SK-N-SH (cell line): ENCODE measurements at regions not wholly inside any gene's neighbourhood (a gene's known extent, or its start where the extent isn't known, plus 50 kb on each side); places are given as distances from the start of the nearest gene placed in this dataset.

Experiments used
- CTCF ChIA-PET: fragments of 300-600, 350-600 bp; formaldehyde crosslinking; extraction: SDS; loops from one replicate; lab custom pipeline; 2021; lab: Yijun Ruan, JAX
- POLR2A ChIA-PET: fragments of 350-600 bp; sonication (Branson Sonifier 250); formaldehyde crosslinking; extraction: SDS; loops from one replicate; lab custom pipeline; 2020; ENCODE audit warnings: antibody characterized with exemption, inconsistent platforms; lab: Yijun Ruan, JAX
- DNase-seq: peaks from one replicate; pipeline ENCODE4 v3.0.0; 2012
- H2AFZ ChIP-seq: fragments of 200-600 bp; sonication (generic); 2 replicates; pipeline ENCODE4 v1.8.1; 2016; ENCODE audit warnings: antibody characterized with exemption, mild to moderate bottlenecking, low read depth
- H3F3A ChIP-seq: fragments of 200-600 bp; sonication (generic); replicated peaks from 2 replicates; pipeline ENCODE3; 2016; ENCODE audit warnings: antibody characterized with exemption, mild to moderate bottlenecking; ENCODE audit not compliant: insufficient read depth
- H3K27ac ChIP-seq, 2 experiments: fragments of 200-500 bp in 1 of 2; fragments of 200-600 bp in 1 of 2; sonication (Bioruptor generic) in 1 of 2; sonication (generic), shearing (Covaris generic) in 1 of 2; 2 replicates each; pipeline versions ENCODE4 v1.5.1 to v1.6.1; 2014 to 2016; ENCODE audit warnings: low read depth in 2 of 2, inconsistent platforms in 1 of 2, low read length in 1 of 2, mild to moderate bottlenecking in 1 of 2, mixed read lengths in 1 of 2
- H3K27me3 ChIP-seq: fragments of 200-600 bp; sonication (generic), shearing (Covaris generic); 2 replicates; pipeline ENCODE4 v1.6.1; 2016; ENCODE audit warnings: mixed run types; ENCODE audit not compliant: insufficient read depth
- H3K36me3 ChIP-seq, 2 experiments: fragments of 200-500 bp in 1 of 2; fragments of 200-600 bp in 1 of 2; sonication (Bioruptor generic) in 1 of 2; sonication (generic) in 1 of 2; replicated peaks in 1 of 2; 2 replicates each; pipeline versions ENCODE3 to v1.5.1; 2014 to 2016; ENCODE audit warnings: low read length in 1 of 2, mild to moderate bottlenecking in 1 of 2; ENCODE audit not compliant: insufficient read depth in 2 of 2, control insufficient read depth in 1 of 2
- H3K4me1 ChIP-seq, 2 experiments: fragments of 200-500 bp in 1 of 2; fragments of 200-600 bp in 1 of 2; sonication (Bioruptor generic) in 1 of 2; sonication (generic), shearing (Covaris generic) in 1 of 2; 2 replicates each; pipeline versions ENCODE4 v1.5.1 to v1.6.1; 2014 to 2016; ENCODE audit warnings: low read depth in 1 of 2, low read length in 1 of 2, mixed run types in 1 of 2; ENCODE audit not compliant: insufficient read depth in 2 of 2, control insufficient read depth in 1 of 2
- H3K4me2 ChIP-seq: fragments of 200-600 bp; sonication (generic), shearing (Covaris generic); 2 replicates; pipeline ENCODE4 v1.6.1; 2017; ENCODE audit warnings: mixed run types
- H3K4me3 ChIP-seq, 2 experiments: fragments of 200-500 bp in 1 of 2; fragments of 200-600 bp in 1 of 2; sonication (Bioruptor generic) in 1 of 2; sonication (generic), shearing (Covaris generic) in 1 of 2; 2 replicates each; pipeline versions ENCODE4 v1.5.1 to v1.8.1; 2014 to 2016; ENCODE audit warnings: low read depth in 2 of 2, inconsistent platforms in 1 of 2, low read length in 1 of 2, mild to moderate bottlenecking in 1 of 2, mixed read lengths in 1 of 2, moderate library complexity in 1 of 2
- H3K79me2 ChIP-seq: fragments of 200-600 bp; sonication (generic); 2 replicates; pipeline ENCODE4 v1.8.1; 2017; ENCODE audit warnings: mild to moderate bottlenecking; ENCODE audit not compliant: insufficient read depth
- H3K9ac ChIP-seq: fragments of 200-600 bp; sonication (generic); 2 replicates; pipeline ENCODE4 v1.6.1; 2017; ENCODE audit warnings: mixed run types
- H3K9me2 ChIP-seq: fragments of 200-600 bp; sonication (generic); 2 replicates; pipeline ENCODE4 v1.6.1; 2017; ENCODE audit warnings: mixed run types
- H3K9me3 ChIP-seq: fragments of 200-600 bp; sonication (generic); 2 replicates; pipeline ENCODE4 v1.6.1; 2017; ENCODE audit warnings: mixed run types, mild to moderate bottlenecking, moderate library complexity
- H4K20me1 ChIP-seq: fragments of 200-600 bp; sonication (generic); 2 replicates; pipeline ENCODE4 v1.6.1; 2017; ENCODE audit warnings: mild to moderate bottlenecking, mixed run types; ENCODE audit not compliant: insufficient read depth
- CHD2 ChIP-seq: fragments of 150-350 bp; IDR thresholded peaks from 2 replicates; pipeline ENCODE4 v1.6.1; 2018; ENCODE audit warnings: low read length; ENCODE audit not compliant: partially characterized antibody
- CTCF ChIP-seq: fragments of 200-600 bp; sonication (generic); IDR thresholded peaks from 2 replicates; pipeline ENCODE4 v1.6.1; 2017; ENCODE audit warnings: antibody characterized with exemption, mild to moderate bottlenecking, moderate library complexity
- EZH2phosphoT487 ChIP-seq: fragments of 200-600 bp; sonication (generic); IDR thresholded peaks from 2 replicates; pipeline ENCODE4 v1.6.1; 2017; ENCODE audit warnings: low read depth, mixed run types, mild to moderate bottlenecking, antibody characterized with exemption, moderate library complexity, borderline replicate concordance
- FOXJ3 ChIP-seq: sonication (generic); formaldehyde crosslinking; IDR thresholded peaks from 2 replicates; pipeline ENCODE4 v1.5.1; 2020; ENCODE audit warnings: mild to moderate bottlenecking, missing genetic modification reagents
- FOXM1 ChIP-seq: IDR thresholded peaks from 2 replicates; pipeline ENCODE4 v1.4.0; 2012; ENCODE audit warnings: low read depth, mild to moderate bottlenecking
- GABPA ChIP-seq: IDR thresholded peaks from 2 replicates; pipeline ENCODE4 v1.4.0; 2012; ENCODE audit warnings: low read depth, mild to moderate bottlenecking
- GATA2 ChIP-seq: sonication (generic); formaldehyde crosslinking; IDR thresholded peaks from 2 replicates; pipeline ENCODE4 v1.5.0; 2020; ENCODE audit warnings: mild to moderate bottlenecking, missing genetic modification reagents
- JUND ChIP-seq: IDR thresholded peaks from 2 replicates; pipeline ENCODE4 v1.4.0; 2012
- MEF2A ChIP-seq: IDR thresholded peaks from 2 replicates; pipeline ENCODE4 v1.4.0; 2012; ENCODE audit warnings: low read depth, borderline replicate concordance
- MXI1 ChIP-seq: IDR thresholded peaks from 2 replicates; pipeline ENCODE4 v1.6.1; 2012; ENCODE audit warnings: mild to moderate bottlenecking, low read depth, low read length, improper control_type of control experiment
- REST ChIP-seq: IDR thresholded peaks from 2 replicates; pipeline ENCODE4 v1.6.1; 2012; ENCODE audit warnings: mild to moderate bottlenecking, low read depth, low read length, moderate library complexity
- SIN3A ChIP-seq: IDR thresholded peaks from 2 replicates; pipeline ENCODE4 v1.6.1; 2012; ENCODE audit warnings: low read depth, mild to moderate bottlenecking, low read length, moderate library complexity, borderline replicate concordance
- SMC3 ChIP-seq: IDR thresholded peaks from 2 replicates; pipeline ENCODE4 v1.6.1; 2012; ENCODE audit warnings: low read depth, low read length, improper control_type of control experiment
- TCF12 ChIP-seq: IDR thresholded peaks from 2 replicates; pipeline ENCODE4 v1.4.0; 2012
- YY1 ChIP-seq: IDR thresholded peaks from 2 replicates; pipeline ENCODE4 v1.4.0; 2012; ENCODE audit warnings: low read depth, mild to moderate bottlenecking
- WGBS: methylation state at CpG from one replicate; pipeline ENCODE4 v1.1.6; 2017; ENCODE audit warnings: low lambda C conversion rate; 5-methylcytosine and 5-hydroxymethylcytosine counted together
- TF ChIP-seq, protein P1 (sequence below): fragments of 150-350 bp; IDR thresholded peaks from 2 replicates; pipeline ENCODE4 v1.6.1; 2017; ENCODE audit warnings: antibody characterized with exemption, low read length, low read depth, borderline replicate concordance
- TF ChIP-seq, protein P2 (sequence below): IDR thresholded peaks from 2 replicates; pipeline ENCODE4 v1.4.0; 2012; ENCODE audit warnings: low read depth
- TF ChIP-seq, protein P3 (sequence below): IDR thresholded peaks from 2 replicates; pipeline ENCODE4; 2012
- TF ChIP-seq, protein P4 (sequence below): fragments of 150-350 bp; IDR thresholded peaks from 2 replicates; pipeline ENCODE4 v1.6.1; 2016; ENCODE audit warnings: mild to moderate bottlenecking, low read depth, low read length
- TF ChIP-seq, protein P5 (sequence below): IDR thresholded peaks from 2 replicates; pipeline ENCODE4 v1.4.0; 2012; ENCODE audit warnings: low read depth, borderline replicate concordance

GRCh38 chr1:102529446-102529845 is 532.7 kb upstream of the OLFM3 start:
- 14% methylated on average over 1 of the region's 1 CpG for WGBS
- Histone ChIP-seq H3K4me3 (no peak overlapping the region), H2AFZ (no peak overlapping the region), H3F3A (no peaks in the 10 kb centered on the region), H3K79me2 (no peaks in the 10 kb centered on the region), H3K9ac (no peak overlapping the region), H3K9me2 (no peaks in the 10 kb centered on the region), H3K9me3 (no peaks in the 10 kb centered on the region), H3K27me3 (no peaks in the 10 kb centered on the region), H3K27ac (no peak overlapping the region), H4K20me1 (no peaks in the 10 kb centered on the region), H3K36me3 (no peaks in the 10 kb centered on the region), H3K4me1 (no peaks in the 10 kb centered on the region; a peak in 1 of 4 replicates), H3K4me2 (no peak overlapping the region)
- TF ChIP-seq TCF12 (no peak), CHD2 (no peak), REST (no peak), GATA2 (CRISPR knock-in tag) (no peak), SMC3 (no peak), SIN3A (no peak), FOXJ3 (no peak), FOXM1 (no peak), JUND (no peak), MEF2A (no peak), CTCF (no peak), EZH2phosphoT487 (no peak), GABPA (no peak), YY1 (no peak), MXI1 (no peak)
- TF ChIP-seq, protein P1, sequence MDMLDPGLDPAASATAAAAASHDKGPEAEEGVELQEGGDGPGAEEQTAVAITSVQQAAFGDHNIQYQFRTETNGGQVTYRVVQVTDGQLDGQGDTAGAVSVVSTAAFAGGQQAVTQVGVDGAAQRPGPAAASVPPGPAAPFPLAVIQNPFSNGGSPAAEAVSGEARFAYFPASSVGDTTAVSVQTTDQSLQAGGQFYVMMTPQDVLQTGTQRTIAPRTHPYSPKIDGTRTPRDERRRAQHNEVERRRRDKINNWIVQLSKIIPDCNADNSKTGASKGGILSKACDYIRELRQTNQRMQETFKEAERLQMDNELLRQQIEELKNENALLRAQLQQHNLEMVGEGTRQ: no peak
- TF ChIP-seq, protein P2, sequence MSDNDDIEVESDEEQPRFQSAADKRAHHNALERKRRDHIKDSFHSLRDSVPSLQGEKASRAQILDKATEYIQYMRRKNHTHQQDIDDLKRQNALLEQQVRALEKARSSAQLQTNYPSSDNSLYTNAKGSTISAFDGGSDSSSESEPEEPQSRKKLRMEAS: no peak
- TF ChIP-seq, protein P3, sequence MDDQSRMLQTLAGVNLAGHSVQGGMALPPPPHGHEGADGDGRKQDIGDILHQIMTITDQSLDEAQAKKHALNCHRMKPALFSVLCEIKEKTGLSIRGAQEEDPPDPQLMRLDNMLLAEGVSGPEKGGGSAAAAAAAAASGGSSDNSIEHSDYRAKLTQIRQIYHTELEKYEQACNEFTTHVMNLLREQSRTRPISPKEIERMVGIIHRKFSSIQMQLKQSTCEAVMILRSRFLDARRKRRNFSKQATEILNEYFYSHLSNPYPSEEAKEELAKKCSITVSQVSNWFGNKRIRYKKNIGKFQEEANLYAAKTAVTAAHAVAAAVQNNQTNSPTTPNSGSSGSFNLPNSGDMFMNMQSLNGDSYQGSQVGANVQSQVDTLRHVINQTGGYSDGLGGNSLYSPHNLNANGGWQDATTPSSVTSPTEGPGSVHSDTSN: no peak
- TF ChIP-seq, protein P4, sequence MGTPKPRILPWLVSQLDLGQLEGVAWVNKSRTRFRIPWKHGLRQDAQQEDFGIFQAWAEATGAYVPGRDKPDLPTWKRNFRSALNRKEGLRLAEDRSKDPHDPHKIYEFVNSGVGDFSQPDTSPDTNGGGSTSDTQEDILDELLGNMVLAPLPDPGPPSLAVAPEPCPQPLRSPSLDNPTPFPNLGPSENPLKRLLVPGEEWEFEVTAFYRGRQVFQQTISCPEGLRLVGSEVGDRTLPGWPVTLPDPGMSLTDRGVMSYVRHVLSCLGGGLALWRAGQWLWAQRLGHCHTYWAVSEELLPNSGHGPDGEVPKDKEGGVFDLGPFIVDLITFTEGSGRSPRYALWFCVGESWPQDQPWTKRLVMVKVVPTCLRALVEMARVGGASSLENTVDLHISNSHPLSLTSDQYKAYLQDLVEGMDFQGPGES: no peak
- TF ChIP-seq, protein P5, sequence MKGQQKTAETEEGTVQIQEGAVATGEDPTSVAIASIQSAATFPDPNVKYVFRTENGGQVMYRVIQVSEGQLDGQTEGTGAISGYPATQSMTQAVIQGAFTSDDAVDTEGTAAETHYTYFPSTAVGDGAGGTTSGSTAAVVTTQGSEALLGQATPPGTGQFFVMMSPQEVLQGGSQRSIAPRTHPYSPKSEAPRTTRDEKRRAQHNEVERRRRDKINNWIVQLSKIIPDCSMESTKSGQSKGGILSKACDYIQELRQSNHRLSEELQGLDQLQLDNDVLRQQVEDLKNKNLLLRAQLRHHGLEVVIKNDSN: no peak
- POLR2A ChIA-PET: no interaction called here
- CTCF ChIA-PET: no interaction called here
- DNase-seq: no peak
